K562 (cell line): ENCODE measurements at regions not wholly inside any gene's neighbourhood (a gene's known extent, or its start where the extent isn't known, plus 50 kb on each side); places are given as distances from the start of the nearest gene placed in this dataset.

Experiments
- ATAC-seq: fragments of 200-7000 bp; cut with Tn5 transposase; 3 replicates; pipeline ENCODE4 v1.9.1; 2020; ENCODE audit warnings: moderate library complexity
- BruUV-seq: library from RNA; stranded (reverse); fragments of 400-500 nt; replicated peaks from 2 replicates; lab custom pipeline; 2021; lab: Mats Ljungman, UMichigan
- CTCF ChIA-PET: fragments of 300-600 bp; formaldehyde crosslinking; extraction: SDS; loops from one replicate; lab custom pipeline; 2021; ENCODE audit warnings: low intra/inter-chr PET ratio; lab: Yijun Ruan, JAX
- POLR2A ChIA-PET: fragments of 300-600, 350-650 bp; sonication (Branson Sonifier 250); formaldehyde crosslinking; extraction: SDS; loops from one replicate; lab custom pipeline; 2021; ENCODE audit warnings: antibody characterized with exemption, inconsistent platforms; lab: Yijun Ruan, JAX
- DNase-seq, 4 experiments: peaks; one replicate each; pipeline versions ENCODE4 v3.0.0 to v3.0.0-alpha.2; 2011 to 2018; ENCODE audit warnings: low spot score in 3 of 4, mixed read lengths in 3 of 4; ENCODE audit errors: extremely low read depth in 1 of 4
- FAIRE-seq: peaks from 2 replicates; lab custom pipeline; 2011; peaks lifted over from hg19 to GRCh38; lab: Jason Lieb, UNC
- H2AFZ ChIP-seq: 2 replicates; pipeline ENCODE4 v1.6.0; 2011; ENCODE audit warnings: low read depth, low read length, control low read depth, inconsistent platforms
- H3K27ac ChIP-seq: fragments of 200-600 bp; 3 replicates; pipeline ENCODE4 v1.8.0; 2011; ENCODE audit warnings: low read depth, mild to moderate bottlenecking, control low read depth, inconsistent platforms, low read length, moderate library complexity, mixed read lengths; ENCODE audit errors: extremely low read depth
- H3K27me3 ChIP-seq, 2 experiments: fragments of 300-600 bp in 1 of 2; 2 replicates in 1 of 2; 3 replicates in 1 of 2; pipeline versions ENCODE4 v1.6.0 to v1.8.0; 2011; ENCODE audit warnings: inconsistent platforms in 2 of 2, low read length in 2 of 2, mild to moderate bottlenecking in 1 of 2, mixed read lengths in 1 of 2, moderate library complexity in 1 of 2; ENCODE audit not compliant: control insufficient read depth in 2 of 2, insufficient read depth in 2 of 2
- H3K36me3 ChIP-seq: fragments of 300-600 bp; 3 replicates; pipeline ENCODE4 v1.8.0; 2011; ENCODE audit warnings: mild to moderate bottlenecking, low read length, inconsistent platforms; ENCODE audit not compliant: control insufficient read depth, insufficient read depth
- H3K4me1 ChIP-seq, 2 experiments: fragments of 200-600 bp in 1 of 2; replicated peaks in 1 of 2; 2 replicates in 1 of 2; 3 replicates in 1 of 2; pipeline versions ENCODE4 v1.5.1 to v1.8.0; 2011; ENCODE audit warnings: inconsistent platforms in 2 of 2, low read length in 2 of 2, mild to moderate bottlenecking in 1 of 2, mixed read lengths in 1 of 2, moderate library complexity in 1 of 2; ENCODE audit not compliant: control insufficient read depth in 2 of 2, insufficient read depth in 2 of 2
- H3K4me2 ChIP-seq: 2 replicates; pipeline ENCODE4 v1.6.1; 2011; ENCODE audit warnings: low read length, control low read depth, inconsistent platforms, mixed read lengths; ENCODE audit not compliant: insufficient read depth
- H3K4me3 ChIP-seq: fragments of 200-600 bp; sonication (generic), shearing (Covaris generic); 2 replicates; pipeline ENCODE4 v1.5.1; 2016; ENCODE audit warnings: control low read depth, inconsistent platforms
- H3K79me2 ChIP-seq: fragments of 200-600 bp; 3 replicates; pipeline ENCODE4 v1.8.0; 2011; ENCODE audit warnings: low read length, inconsistent platforms; ENCODE audit not compliant: control insufficient read depth, insufficient read depth
- H3K9ac ChIP-seq, 2 experiments: 2 replicates each; pipeline versions ENCODE4 v1.6.0 to v1.6.1; 2011; ENCODE audit warnings: low read depth in 2 of 2, low read length in 2 of 2, control low read depth in 1 of 2, inconsistent platforms in 1 of 2, mild to moderate bottlenecking in 1 of 2, mixed read lengths in 1 of 2; ENCODE audit not compliant: insufficient read depth in 1 of 2
- H3K9me1 ChIP-seq: one replicate; pipeline ENCODE4 v1.6.0; 2011; ENCODE audit warnings: inconsistent platforms, mild to moderate bottlenecking, low read length, moderate library complexity; ENCODE audit not compliant: control insufficient read depth, insufficient read depth
- H3K9me3 ChIP-seq: replicated peaks from 2 replicates; pipeline ENCODE4 v1.5.1; 2011; ENCODE audit warnings: low read depth, low read length, inconsistent platforms; ENCODE audit not compliant: control insufficient read depth, insufficient read depth
- H4K20me1 ChIP-seq: replicated peaks from 2 replicates; pipeline ENCODE4 v1.6.1; 2011; ENCODE audit warnings: low read length, inconsistent platforms, mixed read lengths; ENCODE audit not compliant: control insufficient read depth, insufficient read depth
- ARID4B ChIP-seq: sonication (generic); formaldehyde crosslinking; IDR thresholded peaks from 2 replicates; pipeline ENCODE4 v1.8.0; 2022; ENCODE audit warnings: mild to moderate bottlenecking, missing genetic modification reagents
- NR1H2 ChIP-seq: sonication (generic); formaldehyde crosslinking; IDR thresholded peaks from 2 replicates; pipeline ENCODE4 v1.4.0; 2020; ENCODE audit warnings: mild to moderate bottlenecking, missing genetic modification reagents
- PTTG1 ChIP-seq: fragments of 450-650 bp; IDR thresholded peaks from 2 replicates; pipeline ENCODE4 v1.6.1; 2016; ENCODE audit warnings: low read depth, mild to moderate bottlenecking, missing genetic modification characterization, missing compliant biosample characterization
- TAF1 ChIP-seq: IDR thresholded peaks from 2 replicates; pipeline ENCODE4 v1.6.1; 2011; ENCODE audit warnings: mild to moderate bottlenecking, low read length, moderate library complexity; ENCODE audit not compliant: insufficient read depth, control insufficient read depth, severe bottlenecking; ENCODE audit errors: extremely low read depth
- ZNF263 ChIP-seq: sonication (generic); formaldehyde crosslinking; IDR thresholded peaks from 2 replicates; pipeline ENCODE4 v1.8.0; 2022; ENCODE audit warnings: mild to moderate bottlenecking, missing genetic modification reagents, borderline replicate concordance
- WGBS: fragments of 100-300 bp; shearing (Covaris generic); methylation state at CpG from one replicate; pipeline ENCODE4 v1.1.6; 2016; ENCODE audit warnings: low coverage, mixed read lengths; ENCODE audit not compliant: insufficient coverage; ENCODE audit errors: missing lambda C conversion rate; 5-methylcytosine and 5-hydroxymethylcytosine counted together
- in situ Hi-C: fragments of 300-500 bp; cut with MboI; formaldehyde crosslinking; loops from 4 replicates; pipeline ENCODE4 v1.15.0; 2018; ENCODE audit warnings: inconsistent platforms, mixed read lengths
- intact Hi-C: fragments of 100-400 bp; cut with micrococcal nuclease; formaldehyde crosslinking; loops from 2 replicates; pipeline ENCODE4 v1.14.2; 2022

- Histone ChIP-seq H3K9ac (no peak overlapping the region), H3K79me2 (no peaks in the 10 kb centered on the region), H3K4me3 (no peak overlapping the region), H3K9me1 (no peaks in the 10 kb centered on the region), H3K4me1 (no peaks in the 10 kb centered on the region), H3K36me3 (no peaks in the 10 kb centered on the region), H3K9me3 (no peaks in the 10 kb centered on the region), H3K27ac (no peak overlapping the region), H2AFZ (no peak overlapping the region), H3K4me2 (no peak overlapping the region), H4K20me1 (0 out of 2 replicates have a peak, but pooled peaks cover 5% of the 10 kb centered on the region), H3K27me3 (peaks cover 29 to 43% of the 10 kb centered on the region in 2 experiments)
- TF ChIP-seq NR1H2 (CRISPR knock-in tag) (no peak), TAF1 (no peak), ARID4B (no peak), PTTG1 (tag) (no peak), ZNF263 (CRISPR knock-in tag) (no peak)
- intact Hi-C loops: no loop called here
- no TSS peak for BruUV-seq
- ChIA-PET CTCF (no interaction called here), POLR2A (no interaction called here)
- in situ Hi-C loops: no loop called here
- FAIRE-seq: no peak
- ATAC-seq: no peak
- no peak for DNase-seq
- WGBS: 0% methylated on average over 2 of the region's 2 CpGs
Measured at GRCh38 chr10:43881657-43882056, 233.0 kb upstream of the ZNF32 start.
